ENCODE measurements at regions not wholly inside any gene's neighbourhood (a gene's known extent, or its start where the extent isn't known, plus 50 kb on each side); places are given as distances from the start of the nearest gene placed in this dataset.
"Not testable (repeated sequence)": the region's sequence is repeated elsewhere in the genome, so short reads cannot be mapped to it uniquely, and the experiment has no call there.

DNA sequence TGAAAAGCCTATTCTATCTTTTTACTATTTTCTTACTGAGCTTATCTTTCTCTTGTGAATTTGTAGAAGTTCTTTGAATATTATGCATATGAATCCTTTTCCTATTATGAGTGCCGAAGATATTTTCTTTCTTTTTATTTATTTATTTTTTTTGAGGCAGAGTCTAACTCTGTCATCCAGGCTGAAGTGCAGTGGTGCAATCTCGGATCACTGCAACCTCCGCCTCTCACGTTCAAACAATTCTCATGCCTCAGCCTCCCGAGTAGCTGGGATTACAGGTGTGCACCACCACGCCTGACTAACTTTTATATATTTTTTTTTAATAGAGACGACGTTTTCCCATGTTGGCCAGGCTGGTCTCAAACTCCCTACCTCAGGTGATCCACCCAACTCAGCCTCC is 109.8 kb downstream of the RHOU start:
- Histone ChIP-seq H3K9me3 (no peaks in the 10 kb centered on the region), H3K4me3 (no peak overlapping the region), H3K4me1 (no peaks in the 10 kb centered on the region), H3K27me3 (ENCODE audit: low read depth) (no peaks in the 10 kb centered on the region), H3K36me3 (replicated peaks) (no peaks in the 10 kb centered on the region)
- DNase-seq (ENCODE audit: low spot score in 2 of 2), result no peak
- in situ Hi-C loops (cut with MboI; ENCODE audit: low sequenced_read_pairs), result no loop called here

DNA sequence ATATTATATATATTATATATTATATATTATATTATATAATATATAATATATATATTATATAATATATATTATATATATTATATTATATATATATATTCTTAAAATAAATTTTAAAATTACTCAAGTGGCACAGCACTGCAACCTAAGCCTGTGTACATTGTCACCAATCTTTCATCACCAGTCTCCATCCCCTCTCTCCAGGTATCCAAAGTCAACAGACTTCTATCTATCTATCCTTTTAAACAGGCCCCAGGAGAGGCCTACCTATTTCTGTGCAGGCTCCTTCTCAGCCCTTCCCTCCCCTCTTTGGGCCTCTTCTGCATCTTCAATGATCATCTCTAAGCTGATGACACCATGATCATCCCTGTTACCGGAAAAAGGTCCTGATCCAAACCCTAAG is 111.7 kb downstream of the RHOU start:
- Histone ChIP-seq H3K4me3 (no peak overlapping the region), H3K27me3 (ENCODE audit: low read depth) (no peaks in the 10 kb centered on the region), H3K4me1 (no peaks in the 10 kb centered on the region), H3K9me3 (no peaks in the 10 kb centered on the region), H3K36me3 (replicated peaks) (no peaks in the 10 kb centered on the region)
- DNase-seq (ENCODE audit: low spot score in 2 of 2), result no peak
- in situ Hi-C loops (cut with MboI; ENCODE audit: low sequenced_read_pairs), result no loop called here

DNA sequence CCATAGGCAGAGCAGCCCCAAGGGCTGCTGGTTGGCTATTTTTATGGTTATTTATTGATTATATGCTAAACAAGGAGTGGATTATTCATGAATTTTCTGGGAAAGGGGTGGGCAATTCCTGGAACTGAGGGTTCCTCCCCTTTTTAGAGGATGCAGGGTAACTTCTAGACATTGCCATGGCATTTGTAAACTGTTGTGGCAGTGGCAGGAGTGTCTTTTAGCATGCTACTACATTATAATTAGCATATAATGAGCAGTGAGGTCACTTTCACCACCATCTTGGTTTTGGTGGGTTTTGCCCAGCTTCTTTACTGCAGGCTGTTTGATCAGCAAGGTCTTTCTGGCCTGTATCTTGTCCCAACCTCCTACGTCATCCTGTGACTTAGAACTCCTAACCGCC is 112.2 kb downstream of the RHOU start:
- H3K4me1 ChIP-seq; DNase-seq (ENCODE audit: low spot score in 2 of 2); H3K27me3 ChIP-seq (ENCODE audit: low read depth); H3K4me3 ChIP-seq; H3K36me3 ChIP-seq (replicated peaks); in situ Hi-C loops (cut with MboI; ENCODE audit: low sequenced_read_pairs); H3K9me3 ChIP-seq: not testable (repeated sequence)

DNA sequence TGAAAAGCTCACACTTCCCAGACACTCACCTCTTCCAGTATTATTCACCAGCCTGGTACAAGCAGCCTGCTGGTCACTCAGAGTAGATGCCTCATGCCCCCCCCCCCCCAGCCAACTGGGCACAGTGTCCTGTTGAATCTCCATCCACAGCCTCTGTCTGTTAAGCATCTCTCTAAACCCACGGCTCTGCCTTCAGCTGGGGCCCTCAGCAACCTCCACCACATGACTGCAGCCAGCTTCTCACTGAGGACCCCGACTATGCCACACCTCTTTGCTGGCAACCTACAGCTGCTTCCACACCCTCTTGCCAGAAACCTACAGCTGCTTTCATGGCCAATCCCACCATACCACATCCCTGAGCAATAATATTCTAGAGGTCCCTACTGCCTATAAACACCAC is 113.1 kb downstream of the RHOU start:
- no peaks in the 10 kb centered on the region for H3K27me3 ChIP-seq (ENCODE audit: low read depth)
- in situ Hi-C loops (cut with MboI; ENCODE audit: low sequenced_read_pairs), result no loop called here
- no peak for DNase-seq (ENCODE audit: low spot score in 2 of 2)

DNA sequence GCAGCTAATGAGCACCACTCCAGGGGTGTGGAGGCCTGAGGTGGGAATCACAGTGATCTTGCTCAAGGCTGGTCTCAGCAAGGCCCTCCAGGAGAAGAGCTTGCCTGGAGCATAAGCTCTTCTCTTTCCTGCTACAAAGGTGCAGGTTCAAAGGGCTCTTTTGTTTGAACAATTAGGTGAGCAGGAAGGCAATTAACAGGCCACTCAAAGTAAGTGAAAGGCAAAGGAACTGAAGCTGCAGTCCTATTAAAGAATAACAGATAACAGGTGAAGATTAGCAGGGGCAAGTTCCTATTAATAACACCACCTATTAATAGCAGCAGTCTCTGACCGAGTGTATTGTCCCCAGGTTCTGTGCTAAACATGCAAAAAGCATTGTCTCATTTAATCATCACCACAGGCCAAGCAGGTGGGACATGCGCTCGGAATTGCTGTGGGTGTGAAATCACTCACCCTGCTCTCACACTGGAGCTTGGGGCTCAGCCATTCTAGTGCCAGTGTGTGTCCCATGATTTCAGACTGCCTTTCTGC is 113.8 kb downstream of the RHOU start:
- peaks cover 11% of the 10 kb centered on the region for H3K4me1 ChIP-seq
- DNase-seq (ENCODE audit: low spot score in 2 of 2), result no peak
- H3K4me3 ChIP-seq, result no peak overlapping the region
- no peaks in the 10 kb centered on the region for H3K36me3 ChIP-seq (replicated peaks)
- H3K27me3 ChIP-seq (ENCODE audit: low read depth), result no peaks in the 10 kb centered on the region
- in situ Hi-C loops (cut with MboI; ENCODE audit: low sequenced_read_pairs), result no loop called here
- H3K9me3 ChIP-seq, result no peaks in the 10 kb centered on the region

More for the DNA sequence above, 113.1 kb downstream of the RHOU start:
- Histone ChIP-seq H3K4me3 (no peak overlapping the region), H3K36me3 (replicated peaks) (no peaks in the 10 kb centered on the region), H3K4me1 (peaks cover 4% of the 10 kb centered on the region), H3K9me3 (no peaks in the 10 kb centered on the region)

DNA sequence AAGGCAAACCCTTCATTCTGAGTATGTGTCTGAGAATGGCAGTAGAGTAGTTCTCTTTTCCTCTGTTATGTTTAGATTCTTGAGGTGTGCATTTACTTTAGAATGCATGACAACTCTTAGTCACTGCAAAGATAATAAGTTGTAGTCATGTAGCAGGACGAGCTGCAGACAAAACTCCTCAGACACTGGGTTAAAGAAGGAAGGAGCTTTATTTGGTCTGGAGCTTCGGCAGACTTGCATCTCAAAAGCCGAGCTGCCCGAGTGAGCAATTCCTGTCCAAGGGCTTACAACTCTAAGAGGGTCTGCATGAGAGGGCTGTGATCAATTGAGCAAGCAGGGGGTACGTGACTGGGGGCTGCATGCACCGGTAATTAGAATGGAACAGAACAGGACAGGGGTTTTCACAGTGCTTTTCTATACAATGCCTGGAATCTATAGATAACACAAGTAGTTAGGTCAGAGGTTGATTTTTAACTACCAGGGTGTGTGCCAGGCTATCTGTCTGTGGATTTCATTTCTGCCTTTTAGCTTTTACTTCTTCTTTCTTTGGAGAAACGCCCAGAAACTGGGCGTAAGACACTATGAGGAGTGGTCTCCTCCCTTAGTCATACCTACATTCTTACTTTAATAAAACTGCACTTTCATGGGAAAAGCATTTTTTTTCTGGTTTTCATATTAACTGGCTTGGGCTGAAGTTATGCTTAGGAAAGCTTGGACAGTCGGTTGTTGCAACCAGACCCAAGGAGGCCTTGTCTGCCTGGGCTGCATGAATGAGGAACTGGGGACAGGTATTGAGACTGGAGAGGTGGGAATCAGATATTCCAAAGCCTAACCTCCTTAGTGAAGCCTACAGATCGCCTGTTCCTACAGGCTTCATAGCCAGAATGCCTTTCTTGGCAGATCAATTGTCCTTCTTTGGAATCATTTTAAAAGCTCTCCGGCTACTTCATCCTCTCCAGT is 115.1 kb downstream of the RHOU start:
- no peak overlapping the region for H3K4me3 ChIP-seq
- no peaks in the 10 kb centered on the region for H3K27me3 ChIP-seq (ENCODE audit: low read depth)
- in situ Hi-C loops (cut with MboI; ENCODE audit: low sequenced_read_pairs), result no loop called here
- peaks cover 11% of the 10 kb centered on the region for H3K4me1 ChIP-seq
- H3K36me3 ChIP-seq (replicated peaks), result no peaks in the 10 kb centered on the region
- DNase-seq (ENCODE audit: low spot score in 2 of 2), result no peak
- no peaks in the 10 kb centered on the region for H3K9me3 ChIP-seq

DNA sequence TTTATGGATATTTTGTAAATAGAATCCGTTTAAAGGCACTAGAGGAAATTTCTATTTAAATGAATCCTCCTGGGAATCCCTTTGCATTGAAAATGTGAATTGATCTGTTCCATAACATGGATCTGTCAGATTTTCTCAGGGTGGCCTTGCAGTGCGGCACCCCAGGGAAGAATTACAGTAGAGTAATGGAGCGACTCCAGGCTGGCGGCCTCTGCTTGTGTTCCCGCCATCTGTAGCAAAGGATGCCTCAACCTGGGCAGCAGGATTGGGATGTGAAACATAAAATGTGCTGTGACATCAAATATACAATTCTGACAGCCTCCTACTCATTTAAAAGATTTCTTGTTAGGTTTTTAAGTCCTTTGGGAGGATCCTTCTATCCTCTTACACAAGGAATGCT is 115.9 kb downstream of the RHOU start:
- H3K4me3 ChIP-seq, result no peak overlapping the region
- no peaks in the 10 kb centered on the region for H3K9me3 ChIP-seq
- in situ Hi-C loops (cut with MboI; ENCODE audit: low sequenced_read_pairs), result no loop called here
- H3K4me1 ChIP-seq, result peaks cover 11% of the 10 kb centered on the region
- H3K27me3 ChIP-seq (ENCODE audit: low read depth), result no peaks in the 10 kb centered on the region
- DNase-seq (ENCODE audit: low spot score in 2 of 2), result no peak
- no peaks in the 10 kb centered on the region for H3K36me3 ChIP-seq (replicated peaks)

DNA sequence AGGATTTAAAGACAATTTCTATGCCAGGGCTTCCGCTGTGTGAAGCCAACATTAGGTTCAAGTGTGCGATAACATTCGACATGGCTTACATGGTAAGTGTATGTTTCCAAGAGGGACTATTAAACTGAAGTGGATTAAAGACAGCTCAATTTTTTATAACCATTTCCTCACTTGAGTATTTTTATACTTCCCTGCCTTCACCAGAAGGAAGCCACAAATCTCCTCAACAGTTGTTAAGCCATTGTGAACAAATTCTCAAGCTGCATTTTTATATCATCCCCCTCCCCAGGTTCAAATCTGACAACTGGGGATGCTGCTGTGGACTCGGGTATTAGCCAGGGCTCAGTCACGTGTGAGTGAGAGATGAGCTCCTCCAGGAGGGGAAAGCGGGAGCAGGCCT is 116.3 kb downstream of the RHOU start:
- in situ Hi-C loops (cut with MboI; ENCODE audit: low sequenced_read_pairs), result no loop called here
- Histone ChIP-seq H3K36me3 (replicated peaks) (no peaks in the 10 kb centered on the region), H3K4me3 (no peak overlapping the region), H3K9me3 (no peaks in the 10 kb centered on the region), H3K4me1 (peaks cover 11% of the 10 kb centered on the region), H3K27me3 (ENCODE audit: low read depth) (no peaks in the 10 kb centered on the region)
- DNase-seq (ENCODE audit: low spot score in 2 of 2), result no peak

DNA sequence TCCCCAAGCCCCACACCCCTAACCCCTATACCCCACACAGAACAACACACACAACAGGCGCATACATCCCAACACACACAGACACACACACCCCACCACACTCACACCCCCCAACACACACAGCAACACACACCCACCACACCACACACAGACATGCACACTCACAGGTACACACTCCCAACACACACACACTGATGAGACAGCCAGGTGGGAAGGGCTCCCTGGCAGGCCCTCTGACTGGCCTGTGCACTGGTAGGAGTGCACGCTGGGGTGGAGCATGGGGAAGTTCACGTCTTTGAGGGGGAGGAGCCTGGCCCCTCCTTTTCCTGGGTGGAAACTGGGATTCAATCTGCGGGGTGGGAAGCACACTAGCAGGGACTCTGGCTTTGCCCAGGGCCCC is 116.7 kb downstream of the RHOU start:
- in situ Hi-C loops (cut with MboI; ENCODE audit: low sequenced_read_pairs), result no loop called here
- Histone ChIP-seq H3K27me3 (ENCODE audit: low read depth) (no peaks in the 10 kb centered on the region), H3K36me3 (replicated peaks) (no peaks in the 10 kb centered on the region), H3K4me1 (peaks cover 11% of the 10 kb centered on the region), H3K4me3 (no peak overlapping the region), H3K9me3 (no peaks in the 10 kb centered on the region)
- no peak for DNase-seq (ENCODE audit: low spot score in 2 of 2)

DNA sequence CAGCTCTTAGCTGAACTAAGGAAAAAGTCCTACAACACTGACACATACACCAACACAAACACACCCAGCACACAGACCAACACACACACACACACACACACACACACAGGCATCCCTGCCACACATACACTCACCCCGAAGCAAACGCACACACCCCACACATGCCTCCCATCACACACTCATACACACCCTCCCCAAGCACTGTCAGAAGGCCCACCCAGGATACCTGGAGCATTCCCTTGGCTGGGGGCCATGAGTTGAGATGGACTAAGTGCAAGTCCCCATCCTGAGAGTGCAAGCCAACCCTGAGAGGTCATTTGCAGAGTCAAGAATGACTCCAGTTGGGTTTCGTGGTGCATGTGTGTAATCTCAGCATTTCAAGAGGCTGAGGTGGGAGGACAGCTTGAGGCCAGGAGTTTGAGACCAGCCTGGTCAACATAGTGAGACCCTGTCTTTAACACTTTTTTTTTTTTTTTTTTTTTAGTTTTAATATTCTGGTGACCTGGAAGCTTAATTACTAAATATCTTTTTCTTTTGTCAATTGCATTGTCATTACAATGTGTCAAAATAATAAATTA is 117.3 kb downstream of the RHOU start:
- in situ Hi-C loops (cut with MboI; ENCODE audit: low sequenced_read_pairs), result no loop called here

DNA sequence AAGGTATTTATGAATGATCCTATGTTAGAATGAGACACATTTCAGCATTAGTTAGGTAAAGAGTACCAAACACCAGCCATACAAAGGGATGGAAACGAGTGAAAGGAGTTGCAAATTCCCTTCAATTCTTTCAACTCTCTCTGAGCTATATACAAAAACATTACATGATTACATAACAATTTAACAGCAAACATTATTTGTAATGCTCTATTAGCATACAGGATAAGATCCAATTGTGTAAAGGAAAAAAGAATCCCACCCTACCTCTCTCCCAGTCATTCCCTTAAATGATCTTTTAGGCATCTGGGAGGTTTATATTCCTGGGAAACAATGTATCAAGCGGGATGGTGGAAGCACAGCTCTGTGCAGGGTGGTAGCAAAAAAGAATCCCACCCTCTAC is 117.9 kb downstream of the RHOU start:
- H3K27me3 ChIP-seq (ENCODE audit: low read depth), result no peaks in the 10 kb centered on the region
- H3K36me3 ChIP-seq (replicated peaks), result no peaks in the 10 kb centered on the region
- peak in 1 of 2 experiments; percentile 94 for DNase-seq (ENCODE audit: low spot score in 2 of 2)
- in situ Hi-C loops (cut with MboI; ENCODE audit: low sequenced_read_pairs), result no loop called here
- H3K4me3 ChIP-seq, result no peak overlapping the region
- no peaks in the 10 kb centered on the region for H3K9me3 ChIP-seq
- H3K4me1 ChIP-seq, result peaks cover 11% of the 10 kb centered on the region

More for the DNA sequence above, 117.3 kb downstream of the RHOU start:
- Histone ChIP-seq H3K9me3 (no peaks in the 10 kb centered on the region), H3K36me3 (replicated peaks) (no peaks in the 10 kb centered on the region), H3K27me3 (ENCODE audit: low read depth) (no peaks in the 10 kb centered on the region), H3K4me1 (peaks cover 11% of the 10 kb centered on the region), H3K4me3 (no peak overlapping the region)
- DNase-seq (ENCODE audit: low spot score in 2 of 2), result no peak

DNA sequence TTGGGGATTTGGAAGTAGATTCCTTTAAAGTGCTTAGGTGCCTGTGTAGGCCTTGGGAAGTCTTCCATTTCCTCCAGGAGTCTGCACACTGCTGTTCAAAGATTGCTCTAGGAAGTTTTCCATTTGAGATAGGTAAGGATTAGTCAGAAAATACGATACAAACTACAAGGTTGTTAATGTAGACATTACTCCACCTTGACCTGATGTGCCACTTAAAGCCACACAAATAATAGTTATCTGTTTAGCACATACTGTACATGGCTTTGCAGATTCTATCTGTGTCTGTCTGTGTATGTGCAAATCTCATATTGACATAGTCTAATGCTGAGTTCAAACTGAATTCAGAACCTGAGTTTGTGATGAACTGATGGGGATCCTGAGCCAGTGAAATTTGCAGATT is 118.4 kb downstream of the RHOU start:
- Histone ChIP-seq H3K4me3 (no peak overlapping the region), H3K27me3 (ENCODE audit: low read depth) (no peaks in the 10 kb centered on the region), H3K36me3 (replicated peaks) (no peaks in the 10 kb centered on the region), H3K4me1 (peaks cover 11% of the 10 kb centered on the region), H3K9me3 (no peaks in the 10 kb centered on the region)
- in situ Hi-C loops (cut with MboI; ENCODE audit: low sequenced_read_pairs), result no loop called here
- DNase-seq (ENCODE audit: low spot score in 2 of 2), result no peak

DNA sequence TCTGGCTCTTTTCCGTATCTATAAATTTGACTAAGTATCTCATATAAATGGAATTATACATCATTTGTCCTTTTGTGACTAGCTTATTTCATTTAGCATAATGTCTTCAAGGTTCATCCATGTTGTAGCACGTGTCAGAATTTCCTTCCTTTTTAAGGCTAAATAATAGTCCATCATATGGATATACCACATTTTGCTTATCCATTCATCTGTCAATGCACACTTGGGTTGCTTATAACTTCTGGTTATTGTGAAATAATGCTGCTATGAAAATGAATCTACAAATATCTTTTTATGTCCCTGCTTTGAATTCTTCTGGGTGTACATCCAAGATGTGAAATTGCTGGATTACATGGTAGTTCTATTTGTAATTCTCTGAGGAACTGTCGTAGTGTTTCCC is 119.6 kb downstream of the RHOU start:
- H3K4me1 ChIP-seq, result peaks cover 11% of the 10 kb centered on the region
- no peaks in the 10 kb centered on the region for H3K36me3 ChIP-seq (replicated peaks)
- in situ Hi-C loops (cut with MboI; ENCODE audit: low sequenced_read_pairs), result no loop called here
- H3K27me3 ChIP-seq (ENCODE audit: low read depth), result peaks cover 2% of the 10 kb centered on the region; the same call in 1 of the 2 replicates
- H3K4me3 ChIP-seq, result no peak overlapping the region
- H3K9me3 ChIP-seq, result no peaks in the 10 kb centered on the region
- no peak for DNase-seq (ENCODE audit: low spot score in 2 of 2)

DNA sequence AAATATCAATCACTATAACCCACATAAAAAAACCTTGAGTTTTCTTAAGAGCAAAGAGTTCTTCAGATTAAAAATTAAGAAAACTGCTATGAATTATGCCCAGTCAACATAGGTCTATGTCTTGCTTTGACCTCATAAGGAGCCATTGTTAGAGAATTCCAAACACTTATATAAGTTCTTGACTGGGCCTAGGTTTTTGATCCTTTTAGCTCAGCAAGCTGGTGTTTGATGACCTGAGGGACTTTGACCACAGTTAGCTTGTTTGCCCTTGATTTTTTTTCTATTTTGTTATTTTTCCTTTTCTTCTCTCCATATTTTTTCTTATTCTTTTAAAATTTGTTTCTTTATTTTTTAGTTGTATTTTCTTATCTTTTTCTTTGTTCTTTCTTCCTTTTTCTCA is 122.3 kb downstream of the RHOU start:
- Histone ChIP-seq H3K4me1 (peaks cover 9% of the 10 kb centered on the region), H3K9me3 (no peaks in the 10 kb centered on the region), H3K36me3 (replicated peaks) (no peaks in the 10 kb centered on the region), H3K27me3 (ENCODE audit: low read depth) (peaks cover 2% of the 10 kb centered on the region; the same call in 1 of the 2 replicates), H3K4me3 (no peak overlapping the region)
- in situ Hi-C loops (cut with MboI; ENCODE audit: low sequenced_read_pairs), result no loop called here
- DNase-seq (ENCODE audit: low spot score in 2 of 2), result no peak

Data from HAP-1 (cell line).